Neural progenitor cell (in vitro differentiated cells): ENCODE measurements at regions not wholly inside any gene's neighbourhood (a gene's known extent, or its start where the extent isn't known, plus 50 kb on each side); places are given as distances from the start of the nearest gene placed in this dataset.

Source experiments
- EZH2 ChIP-seq: fragments of 200-600 bp; sonication (generic); IDR thresholded peaks from 2 replicates; pipeline ENCODE4 v1.6.1; 2017; ENCODE audit warnings: antibody characterized with exemption, mild to moderate bottlenecking, moderate library complexity
- EZH2phosphoT487 ChIP-seq: fragments of 200-600 bp; sonication (generic); IDR thresholded peaks from 2 replicates; pipeline ENCODE4 v1.6.1; 2017; ENCODE audit warnings: antibody characterized with exemption
- TF ChIP-seq, protein P1 (sequence below): fragments of 200-600 bp; sonication (generic); IDR thresholded peaks from 2 replicates; pipeline ENCODE4 v1.5.1; 2017; ENCODE audit warnings: antibody characterized with exemption, mild to moderate bottlenecking

DNA sequence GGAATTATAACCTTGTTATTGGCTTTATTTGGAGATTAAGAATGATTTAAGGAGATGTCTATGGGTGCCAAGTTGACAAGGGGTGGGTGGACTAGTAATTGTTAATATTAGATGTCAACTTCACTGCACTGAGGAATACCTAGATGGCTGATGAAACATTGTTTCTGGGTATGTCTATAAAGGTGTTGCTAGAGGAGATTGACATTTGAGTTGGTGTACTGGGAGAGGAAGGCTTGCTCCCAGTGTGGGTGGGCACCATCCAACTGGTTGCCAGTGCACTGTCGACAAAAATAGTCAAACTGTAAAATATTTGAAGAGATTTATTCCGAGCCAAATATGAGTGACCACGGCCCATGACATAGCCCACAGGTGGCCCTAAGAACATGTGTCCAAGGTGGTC, 378.8 kb downstream of the NDFIP2 start:
- no peak for TF ChIP-seq EZH2phosphoT487
- TF ChIP-seq, protein P1, sequence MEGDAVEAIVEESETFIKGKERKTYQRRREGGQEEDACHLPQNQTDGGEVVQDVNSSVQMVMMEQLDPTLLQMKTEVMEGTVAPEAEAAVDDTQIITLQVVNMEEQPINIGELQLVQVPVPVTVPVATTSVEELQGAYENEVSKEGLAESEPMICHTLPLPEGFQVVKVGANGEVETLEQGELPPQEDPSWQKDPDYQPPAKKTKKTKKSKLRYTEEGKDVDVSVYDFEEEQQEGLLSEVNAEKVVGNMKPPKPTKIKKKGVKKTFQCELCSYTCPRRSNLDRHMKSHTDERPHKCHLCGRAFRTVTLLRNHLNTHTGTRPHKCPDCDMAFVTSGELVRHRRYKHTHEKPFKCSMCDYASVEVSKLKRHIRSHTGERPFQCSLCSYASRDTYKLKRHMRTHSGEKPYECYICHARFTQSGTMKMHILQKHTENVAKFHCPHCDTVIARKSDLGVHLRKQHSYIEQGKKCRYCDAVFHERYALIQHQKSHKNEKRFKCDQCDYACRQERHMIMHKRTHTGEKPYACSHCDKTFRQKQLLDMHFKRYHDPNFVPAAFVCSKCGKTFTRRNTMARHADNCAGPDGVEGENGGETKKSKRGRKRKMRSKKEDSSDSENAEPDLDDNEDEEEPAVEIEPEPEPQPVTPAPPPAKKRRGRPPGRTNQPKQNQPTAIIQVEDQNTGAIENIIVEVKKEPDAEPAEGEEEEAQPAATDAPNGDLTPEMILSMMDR = no peak
- TF ChIP-seq EZH2 = no peak
